NT2/D1 (cell line): ENCODE measurements at regions not wholly inside any gene's neighbourhood (a gene's known extent, or its start where the extent isn't known, plus 50 kb on each side); places are given as distances from the start of the nearest gene placed in this dataset.

Experiments used
- DNase-seq: peaks from one replicate; pipeline ENCODE4 v3.0.0-alpha.2; 2011; ENCODE audit warnings: low read depth, low spot score
- H3K27me3 ChIP-seq: 2 replicates; pipeline ENCODE4 v1.6.0; 2011; ENCODE audit warnings: mild to moderate bottlenecking; ENCODE audit not compliant: insufficient read length, insufficient read depth
- H3K36me3 ChIP-seq: 2 replicates; pipeline ENCODE4 v1.6.1; 2011; ENCODE audit warnings: mild to moderate bottlenecking, low read length, mixed read lengths; ENCODE audit not compliant: insufficient read depth, insufficient read length
- H3K4me1 ChIP-seq: 2 replicates; pipeline ENCODE4 v1.5.1; 2011; ENCODE audit not compliant: insufficient read depth, insufficient read length
- H3K4me3 ChIP-seq: 2 replicates; pipeline ENCODE4 v1.5.1; 2011; ENCODE audit warnings: low read depth; ENCODE audit not compliant: insufficient read length
- H3K9ac ChIP-seq: 2 replicates; pipeline ENCODE4 v1.6.0; 2011; ENCODE audit warnings: low read depth; ENCODE audit not compliant: insufficient read length
- H3K9me3 ChIP-seq: 2 replicates; pipeline ENCODE4 v1.5.1; 2011; ENCODE audit warnings: mild to moderate bottlenecking, low read length; ENCODE audit not compliant: insufficient read depth
- SUZ12 ChIP-seq: IDR thresholded peaks from 2 replicates; pipeline ENCODE4 v1.6.1; 2011; ENCODE audit not compliant: insufficient read length, insufficient read depth; ENCODE audit errors: extremely low read depth
- YY1 ChIP-seq: IDR thresholded peaks from 2 replicates; pipeline ENCODE4 v1.6.1; 2011; ENCODE audit not compliant: insufficient read length, insufficient read depth
- ZNF274 ChIP-seq: IDR thresholded peaks from 2 replicates; pipeline ENCODE4 v1.6.1; 2011; ENCODE audit warnings: mild to moderate bottlenecking, low read depth, low read length

- Histone ChIP-seq H3K4me3 (no peak overlapping the region), H3K4me1 (no peaks in the 10 kb centered on the region), H3K9me3 (no peaks in the 10 kb centered on the region), H3K9ac (no peak overlapping the region), H3K36me3 (no peaks in the 10 kb centered on the region), H3K27me3 (no peaks in the 10 kb centered on the region)
- no peak for DNase-seq
- TF ChIP-seq YY1: no peak
- TF ChIP-seq ZNF274: no peak
- TF ChIP-seq SUZ12: no peak
Measured at GRCh38 chr7:124662372-124662771, 103.2 kb downstream of the GPR37 start.

- Histone ChIP-seq H3K36me3 (no peaks in the 10 kb centered on the region), H3K9ac (no peak overlapping the region), H3K4me1 (no peaks in the 10 kb centered on the region), H3K4me3 (no peak overlapping the region), H3K9me3 (no peaks in the 10 kb centered on the region), H3K27me3 (no peaks in the 10 kb centered on the region)
- no peak for DNase-seq
- TF ChIP-seq ZNF274 (no peak), YY1 (no peak), SUZ12 (no peak)
Measured at GRCh38 chr7:124655990-124656389, 109.6 kb downstream of the GPR37 start.

- Histone ChIP-seq H3K4me3 (no peak overlapping the region), H3K9ac (no peak overlapping the region), H3K36me3 (no peaks in the 10 kb centered on the region), H3K27me3 (no peaks in the 10 kb centered on the region), H3K9me3 (no peaks in the 10 kb centered on the region), H3K4me1 (no peaks in the 10 kb centered on the region)
- TF ChIP-seq YY1 (no peak), SUZ12 (no peak)
- no peak for DNase-seq
Measured at GRCh38 chr7:124652237-124652636, 113.4 kb downstream of the GPR37 start.

- H3K27me3 ChIP-seq: no peaks in the 10 kb centered on the region
- TF ChIP-seq YY1 (no peak), SUZ12 (no peak), ZNF274 (no peak)
- no peak for DNase-seq
Measured at GRCh38 chr7:124651136-124651535, 114.5 kb downstream of the GPR37 start.

GRCh38 chr7:124649397-124650014, 116.1 kb downstream of the GPR37 start:
- TF ChIP-seq ZNF274 (no peak), SUZ12 (no peak), YY1 (no peak)
- Histone ChIP-seq H3K4me1 (no peaks in the 10 kb centered on the region), H3K27me3 (no peaks in the 10 kb centered on the region), H3K4me3 (no peak overlapping the region), H3K9ac (no peak overlapping the region), H3K36me3 (no peaks in the 10 kb centered on the region), H3K9me3 (no peaks in the 10 kb centered on the region)
- DNase-seq: no peak

More at GRCh38 chr7:124651136-124651535, 114.5 kb downstream of the GPR37 start:
- Histone ChIP-seq H3K4me1 (no peaks in the 10 kb centered on the region), H3K4me3 (no peak overlapping the region), H3K36me3 (no peaks in the 10 kb centered on the region), H3K9ac (no peak overlapping the region), H3K9me3 (no peaks in the 10 kb centered on the region)

- TF ChIP-seq YY1 (no peak), SUZ12 (no peak), ZNF274 (no peak)
Measured at GRCh38 chr7:124647630-124648306, 117.8 kb downstream of the GPR37 start.

GRCh38 chr7:124645704-124646103, 119.9 kb downstream of the GPR37 start:
- Histone ChIP-seq H3K27me3 (no peaks in the 10 kb centered on the region), H3K4me3 (no peak overlapping the region), H3K4me1 (no peaks in the 10 kb centered on the region), H3K9ac (no peak overlapping the region), H3K9me3 (no peaks in the 10 kb centered on the region), H3K36me3 (no peaks in the 10 kb centered on the region)
- no peak for TF ChIP-seq SUZ12
- TF ChIP-seq ZNF274: no peak
- no peak for DNase-seq

More at GRCh38 chr7:124647630-124648306, 117.8 kb downstream of the GPR37 start:
- Histone ChIP-seq H3K4me3 (no peak overlapping the region), H3K36me3 (no peaks in the 10 kb centered on the region), H3K4me1 (no peaks in the 10 kb centered on the region), H3K27me3 (no peaks in the 10 kb centered on the region), H3K9ac (no peak overlapping the region), H3K9me3 (no peaks in the 10 kb centered on the region)
- DNase-seq: no peak

GRCh38 chr7:124643311-124643811, 122.2 kb downstream of the GPR37 start:
- no peak for TF ChIP-seq SUZ12
- no peak for TF ChIP-seq ZNF274
- no peak for TF ChIP-seq YY1
- H3K27me3 ChIP-seq: no peaks in the 10 kb centered on the region

More at GRCh38 chr7:124643311-124643811, 122.2 kb downstream of the GPR37 start:
- Histone ChIP-seq H3K4me1 (no peaks in the 10 kb centered on the region), H3K9ac (no peak overlapping the region), H3K4me3 (no peak overlapping the region), H3K36me3 (no peaks in the 10 kb centered on the region), H3K9me3 (no peaks in the 10 kb centered on the region)
- DNase-seq: no peak
